NCI-H2107 treated with DMSO at 0.1 percent for 48 hours (cell line): ENCODE measurements at regions not wholly inside any gene's neighbourhood (a gene's known extent, or its start where the extent isn't known, plus 50 kb on each side); places are given as distances from the start of the nearest gene placed in this dataset.

Source experiments
- DNase-seq: peaks from one replicate; lab custom pipeline; 2025; ENCODE audit not compliant: unreplicated experiment; lab: John Stamatoyannopoulos, UW

- DNase-seq = no peak
These were observed 86.9 kb upstream of the CTNNA1 start for GRCh38 chr5:138666226-138666742.

GRCh38 chr5:138665261-138665660 lies 88.0 kb upstream of the CTNNA1 start:
- no peak for DNase-seq

GRCh38 chr5:138664276-138664943 lies 88.8 kb upstream of the CTNNA1 start:
- peak; percentile 20 for DNase-seq

GRCh38 chr5:138663561-138663960 lies 88.4 kb upstream of the HSPA9 start:
- no peak for DNase-seq

- no peak for DNase-seq
These were observed 87.8 kb upstream of the HSPA9 start for GRCh38 chr5:138663009-138663408.

- DNase-seq = no peak
These were observed 87.4 kb upstream of the HSPA9 start for GRCh38 chr5:138662599-138662998.

GRCh38 chr5:138661991-138662434 lies 86.8 kb upstream of the HSPA9 start:
- DNase-seq = no peak

- DNase-seq = no peak
These were observed 86.2 kb upstream of the HSPA9 start for GRCh38 chr5:138661291-138661960.

GRCh38 chr5:138660051-138660572 lies 84.9 kb upstream of the HSPA9 start:
- DNase-seq = no peak

- DNase-seq = no peak
These were observed 84.4 kb upstream of the HSPA9 start for GRCh38 chr5:138659561-138659960.

- no peak for DNase-seq
These were observed 83.9 kb upstream of the HSPA9 start for GRCh38 chr5:138659121-138659520.

- DNase-seq = no peak
These were observed 83.5 kb upstream of the HSPA9 start for GRCh38 chr5:138658676-138659075.

- DNase-seq = no peak
These were observed 82.2 kb upstream of the HSPA9 start for GRCh38 chr5:138657360-138657759.

- DNase-seq = no peak
These were observed 81.7 kb upstream of the HSPA9 start for GRCh38 chr5:138656916-138657315.

- no peak for DNase-seq
These were observed 80.5 kb upstream of the HSPA9 start for GRCh38 chr5:138655530-138656190.

- DNase-seq = no peak
These were observed 79.2 kb upstream of the HSPA9 start for GRCh38 chr5:138654281-138654867.

- peak; percentile 25 for DNase-seq
These were observed 78.3 kb upstream of the HSPA9 start for GRCh38 chr5:138653502-138653901.

- DNase-seq = no peak
These were observed 76.5 kb upstream of the HSPA9 start for GRCh38 chr5:138651767-138652117.

GRCh38 chr5:138651058-138651766 lies 76.0 kb upstream of the HSPA9 start:
- DNase-seq = no peak

GRCh38 chr5:138650196-138650595 lies 75.0 kb upstream of the HSPA9 start:
- no peak for DNase-seq

- DNase-seq = no peak
These were observed 74.6 kb upstream of the HSPA9 start for GRCh38 chr5:138649775-138650174.
